ENCODE measurements at regions not wholly inside any gene's neighbourhood (a gene's known extent, or its start where the extent isn't known, plus 50 kb on each side); places are given as distances from the start of the nearest gene placed in this dataset.
"Not testable (repeated sequence)": the region's sequence is repeated elsewhere in the genome, so short reads cannot be mapped to it uniquely, and the experiment has no call there.

- no peak for DNase-seq
Observed at GRCh38 chr3:3902161-3902560, 102.9 kb downstream of the LRRN1 start.

DNA sequence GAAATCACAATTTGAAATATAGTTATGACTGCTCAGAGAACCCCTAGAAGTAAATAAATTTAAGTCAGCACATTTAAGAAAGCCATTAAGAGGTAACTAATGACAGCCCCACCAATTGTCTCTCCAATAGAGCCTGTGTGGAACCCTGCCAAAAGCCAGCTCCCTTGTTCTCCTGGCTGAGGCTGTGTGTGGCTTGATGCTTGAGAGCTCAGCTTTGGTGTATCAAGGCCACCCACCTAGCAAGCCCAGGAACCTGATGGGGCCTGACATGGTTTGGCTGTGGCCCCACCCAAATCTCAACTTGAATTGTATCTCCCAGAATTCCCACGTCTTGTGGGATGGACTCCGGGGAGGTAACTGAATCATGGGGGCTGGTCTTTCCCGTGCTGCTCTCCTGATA lies 106.9 kb downstream of the LRRN1 start:
- no peak for DNase-seq

DNA sequence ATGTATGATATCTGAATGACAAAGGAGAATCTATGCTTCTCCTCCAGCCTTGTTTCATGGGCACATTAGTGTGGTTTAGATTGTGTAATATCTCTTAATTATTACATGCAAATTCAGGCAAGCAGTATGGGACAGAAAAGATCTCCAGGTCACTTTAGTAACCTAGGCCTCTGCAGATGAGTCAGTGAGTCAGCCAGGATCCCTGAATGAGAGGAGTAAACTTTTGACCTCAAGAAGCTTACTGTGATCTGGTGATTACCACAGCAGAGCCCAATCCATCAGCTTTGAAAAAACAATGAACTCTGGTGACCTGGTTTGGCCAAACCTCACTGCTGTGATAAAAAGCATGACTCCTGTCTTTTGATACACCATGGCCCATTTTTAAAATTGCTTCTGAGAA lies 107.8 kb downstream of the LRRN1 start:
- no peak for DNase-seq

- no peak for DNase-seq
Observed at GRCh38 chr3:3918763-3919162, 119.5 kb downstream of the LRRN1 start.

GRCh38 chr3:3919316-3919715 lies 120.1 kb downstream of the LRRN1 start:
- DNase-seq = no peak

DNA sequence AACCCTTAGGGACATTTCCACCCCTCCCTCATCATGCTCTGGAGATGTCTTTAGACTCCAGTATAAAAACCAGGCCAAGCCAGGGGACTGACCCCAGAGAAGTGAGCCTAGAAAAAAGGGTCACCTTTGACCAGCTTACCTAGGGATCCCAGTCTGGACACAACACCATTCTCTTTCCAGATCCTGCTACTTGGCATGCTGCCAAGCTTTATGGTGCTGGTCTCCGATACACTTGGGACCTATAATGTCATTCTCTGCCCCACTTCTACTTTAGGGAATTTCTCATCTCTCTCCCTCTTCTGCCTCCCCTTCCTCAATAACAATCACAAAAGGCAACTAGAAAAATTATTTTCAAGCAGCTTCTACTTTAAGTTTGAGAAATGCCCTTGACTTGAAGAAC lies 124.4 kb downstream of the LRRN1 start:
- DNase-seq = no peak

DNA sequence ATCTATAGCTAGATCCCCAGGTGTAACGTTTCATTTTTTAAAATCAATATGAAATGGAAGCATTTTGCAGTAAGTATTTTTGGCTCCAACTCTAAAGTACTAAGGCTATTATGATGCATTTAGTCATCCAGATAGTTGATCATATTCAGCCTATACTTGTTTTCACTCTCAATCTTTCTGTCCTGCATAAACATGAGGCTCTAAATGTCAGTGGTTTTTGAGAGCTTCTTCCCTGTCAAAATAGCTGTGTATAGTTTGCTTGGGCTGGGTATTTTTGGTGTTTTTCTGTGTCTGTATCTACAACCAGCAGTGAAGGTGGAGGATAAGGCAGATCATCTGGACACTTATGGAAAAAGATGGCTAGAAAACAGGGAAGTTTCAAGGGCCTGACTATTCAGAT lies 128.0 kb downstream of the LRRN1 start:
- no peak for DNase-seq

GRCh38 chr3:3927965-3928364 lies 128.7 kb downstream of the LRRN1 start:
- DNase-seq = no peak

DNA sequence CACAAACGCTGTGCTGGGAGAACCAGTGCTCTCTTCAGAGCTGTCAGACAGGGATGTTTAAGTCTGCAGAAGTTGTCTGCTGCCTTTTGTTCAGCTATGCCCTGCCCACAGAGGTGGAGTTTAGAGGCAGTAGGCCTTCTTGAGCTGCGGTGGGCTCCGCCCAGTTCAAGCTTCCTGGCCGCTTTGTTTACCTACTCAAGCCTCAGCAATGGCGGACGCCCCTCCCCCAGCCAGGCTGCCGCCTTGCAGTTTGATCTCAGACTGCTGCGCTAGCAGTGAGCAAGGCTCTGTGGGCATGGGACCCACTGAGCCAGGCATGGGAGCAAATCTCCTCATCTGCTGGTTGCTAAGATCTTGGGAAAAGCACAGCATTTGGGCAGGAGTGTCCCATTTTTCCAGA lies 142.1 kb downstream of the LRRN1 start:
- not testable (repeated sequence) for DNase-seq

- no peak for DNase-seq
Observed at GRCh38 chr3:3951071-3951470, 151.8 kb downstream of the LRRN1 start.

DNA sequence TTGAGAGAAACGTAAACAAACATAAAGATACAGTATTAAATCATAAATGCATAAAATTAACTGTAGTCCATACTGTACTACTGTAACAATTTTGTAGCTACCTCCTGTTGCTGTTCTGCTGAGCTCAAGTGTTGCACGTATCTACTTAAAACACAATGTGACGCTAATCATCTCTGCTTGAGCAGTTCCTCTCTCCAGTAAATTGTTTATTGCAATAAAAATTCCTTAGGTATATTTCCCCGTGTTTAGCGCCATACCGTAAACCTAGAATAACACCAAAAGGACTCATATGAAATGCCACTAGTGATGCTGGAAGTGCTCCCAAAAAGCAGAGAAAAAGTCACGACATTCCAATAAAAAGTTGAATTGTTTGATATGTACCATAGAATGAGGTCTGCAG lies 152.3 kb downstream of the LRRN1 start:
- no peak for DNase-seq

GRCh38 chr3:3962867-3963266 lies 163.6 kb downstream of the LRRN1 start:
- DNase-seq = not testable (repeated sequence)

GRCh38 chr3:3984053-3984452 lies 184.8 kb downstream of the LRRN1 start:
- DNase-seq = no peak

- DNase-seq = no peak
Observed at GRCh38 chr3:3991598-3991997, 192.4 kb downstream of the LRRN1 start.

DNA sequence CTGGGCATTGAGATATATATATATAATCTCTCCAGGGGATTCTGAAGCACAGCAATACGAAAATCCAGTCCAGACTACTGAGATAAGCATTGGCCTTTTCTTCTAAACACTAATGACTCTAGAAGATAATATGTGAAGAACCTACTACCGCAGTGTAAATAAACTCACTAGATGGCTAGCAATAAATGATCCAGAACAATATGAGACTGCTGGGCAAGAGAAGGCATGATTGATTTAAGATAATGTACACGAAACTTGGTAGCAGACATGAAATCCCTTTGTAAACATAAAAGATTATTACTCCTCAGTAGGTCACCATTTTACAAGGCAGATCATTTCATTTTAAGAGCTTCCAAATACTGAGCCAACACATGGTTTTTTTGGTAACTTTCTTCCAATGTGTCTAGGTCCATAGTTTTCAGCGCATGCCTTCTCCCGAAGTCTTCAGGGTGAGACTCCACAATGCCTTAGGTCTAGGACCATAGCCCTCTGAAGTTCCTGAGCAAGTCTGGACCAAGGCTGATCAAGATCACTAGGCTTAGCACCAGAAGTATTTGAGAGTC lies 193.2 kb downstream of the LRRN1 start:
- DNase-seq = no peak

GRCh38 chr3:3998140-3998922 lies 199.1 kb downstream of the LRRN1 start:
- no peak for DNase-seq

DNA sequence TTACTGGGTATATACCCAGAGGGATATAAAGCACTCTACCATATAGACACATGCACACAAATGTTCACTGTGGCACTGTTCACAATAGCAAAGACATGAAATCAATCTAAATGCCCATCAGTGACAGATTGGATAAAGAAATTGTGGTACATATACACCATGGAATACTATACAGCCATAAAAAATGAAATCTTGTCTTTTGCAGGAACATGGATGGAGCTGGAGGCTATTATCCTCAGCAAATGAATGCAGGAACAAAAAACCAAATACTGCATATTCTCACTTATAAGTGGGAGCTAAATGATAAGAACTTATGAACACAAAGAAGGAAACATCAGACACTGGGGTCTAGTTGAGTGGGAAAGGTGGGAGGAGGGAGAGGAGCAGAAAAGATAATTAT lies 200.1 kb downstream of the LRRN1 start:
- DNase-seq = not testable (repeated sequence)

- DNase-seq = no peak
Observed at GRCh38 chr3:4001976-4002375, 202.7 kb downstream of the LRRN1 start.

DNA sequence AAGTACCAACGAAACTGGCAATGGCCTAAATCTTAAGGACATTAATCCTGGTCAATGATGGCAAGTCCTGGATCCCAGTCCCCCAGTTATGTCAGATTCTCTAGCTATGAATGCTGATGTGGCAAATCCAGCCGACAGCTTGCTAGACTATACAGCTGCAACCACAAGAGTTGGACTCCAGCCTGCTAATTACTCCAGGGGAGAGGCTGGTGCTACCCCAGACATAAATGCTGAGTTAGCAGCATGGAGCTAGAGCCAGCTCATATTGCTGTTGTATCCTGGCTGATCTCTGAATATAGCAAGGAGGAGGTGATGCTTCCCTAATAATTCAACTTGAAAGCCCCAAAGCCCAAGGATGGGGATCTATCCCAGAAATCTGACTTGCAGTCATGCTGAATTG lies 207.1 kb downstream of the LRRN1 start:
- DNase-seq = no peak

GRCh38 chr3:4008205-4008604 lies 209.0 kb downstream of the LRRN1 start:
- no peak for DNase-seq

DNA sequence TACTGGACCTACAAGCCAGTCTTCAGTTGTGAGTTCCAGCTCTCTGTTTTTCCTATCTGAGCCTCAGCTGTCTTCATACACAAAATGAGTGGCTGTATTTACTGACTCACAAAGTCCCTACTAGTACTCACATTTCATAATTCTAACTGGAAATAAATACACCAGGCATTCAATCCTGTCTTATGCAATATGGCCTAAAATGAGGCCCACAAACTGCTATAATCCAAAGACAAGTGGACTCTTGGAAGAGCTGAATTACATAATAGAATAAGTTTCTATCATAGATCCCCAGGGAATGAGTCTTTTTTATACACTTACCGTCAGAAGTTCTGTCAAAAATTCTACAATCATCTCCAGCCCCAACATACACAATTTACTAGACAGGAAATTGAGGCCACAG lies 211.9 kb downstream of the LRRN1 start:
- DNase-seq = no peak

DNA sequence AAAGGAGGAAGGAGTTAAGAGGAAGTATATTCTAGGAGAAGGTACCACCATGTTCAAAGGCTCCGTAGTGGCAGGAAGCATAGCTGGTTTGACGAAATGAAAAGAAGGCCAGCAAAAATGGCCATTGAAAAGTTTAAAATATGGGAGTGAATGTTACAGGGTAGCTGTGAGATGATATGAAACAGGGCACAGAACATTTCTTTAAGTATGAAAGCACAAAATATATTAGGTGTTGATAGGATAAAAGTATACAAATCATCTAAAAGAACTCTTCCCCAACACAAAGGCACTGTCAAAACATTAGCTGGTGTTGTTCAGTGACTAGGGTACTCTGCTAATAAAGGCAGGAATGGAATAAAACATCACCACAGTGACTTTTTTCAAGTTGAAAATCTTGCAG lies 216.2 kb downstream of the LRRN1 start:
- no peak for DNase-seq

DNA sequence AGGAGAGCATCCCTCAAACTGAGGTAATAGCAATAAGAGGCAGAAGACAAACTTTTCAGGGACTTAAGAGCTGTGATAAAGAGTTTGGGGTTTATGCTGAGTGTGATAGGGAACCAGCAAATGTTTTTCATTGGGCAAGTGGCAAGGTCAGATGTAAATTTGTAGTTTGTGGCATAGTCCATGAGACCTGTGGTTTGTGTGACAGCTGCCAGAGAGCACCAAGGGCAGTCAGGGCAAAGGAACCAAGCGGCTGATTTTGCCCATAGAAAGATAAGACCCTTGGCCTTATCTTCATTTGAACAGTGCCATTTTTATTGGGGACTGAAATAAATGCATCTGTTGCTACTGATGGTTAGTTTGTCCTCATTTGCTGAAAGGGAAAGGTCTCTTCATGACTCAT lies 220.3 kb downstream of the LRRN1 start:
- no peak for DNase-seq

- DNase-seq = no peak
Observed at GRCh38 chr3:4021162-4021561, 221.9 kb downstream of the LRRN1 start.

DNA sequence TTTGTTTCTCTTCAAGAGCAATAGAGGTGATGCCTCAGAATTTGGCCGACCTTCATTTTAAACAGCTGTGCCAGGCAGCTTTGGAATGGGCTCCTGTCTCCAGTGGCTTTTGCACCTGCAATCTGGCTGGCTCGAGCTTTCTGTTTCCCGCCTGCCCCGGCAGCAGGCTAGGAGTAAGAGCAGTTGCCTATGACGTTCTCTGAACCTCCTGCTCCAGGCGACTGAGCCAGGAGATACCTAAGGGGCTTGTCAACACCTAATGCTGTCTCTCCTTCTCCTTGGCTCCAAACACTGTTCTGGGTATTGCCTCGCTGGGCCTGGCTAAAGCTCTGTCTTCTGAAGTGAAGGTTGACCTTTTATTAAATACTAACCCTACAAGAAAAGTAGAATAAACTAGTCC lies 229.9 kb downstream of the LRRN1 start:
- DNase-seq = no peak
